ENCODE measurements at regions not wholly inside any gene's neighbourhood (a gene's known extent, or its start where the extent isn't known, plus 50 kb on each side); places are given as distances from the start of the nearest gene placed in this dataset.

GRCh38 chr2:7971248-7971647 lies 710.6 kb upstream of the ID2 start:
- TF ChIP-seq CTCF (IDR thresholded peaks at IDR 0.05; ENCODE audit: low read length) (no peak), EZH2phosphoT487 (IDR thresholded peaks at IDR 0.05; ENCODE audit: low read length) (no peak), EZH2 (optimal IDR thresholded peaks at IDR 0.05; ENCODE audit: low read depth, low read length) (no peak)
